ENCODE measurements at regions not wholly inside any gene's neighbourhood (a gene's known extent, or its start where the extent isn't known, plus 50 kb on each side); places are given as distances from the start of the nearest gene placed in this dataset.

DNA sequence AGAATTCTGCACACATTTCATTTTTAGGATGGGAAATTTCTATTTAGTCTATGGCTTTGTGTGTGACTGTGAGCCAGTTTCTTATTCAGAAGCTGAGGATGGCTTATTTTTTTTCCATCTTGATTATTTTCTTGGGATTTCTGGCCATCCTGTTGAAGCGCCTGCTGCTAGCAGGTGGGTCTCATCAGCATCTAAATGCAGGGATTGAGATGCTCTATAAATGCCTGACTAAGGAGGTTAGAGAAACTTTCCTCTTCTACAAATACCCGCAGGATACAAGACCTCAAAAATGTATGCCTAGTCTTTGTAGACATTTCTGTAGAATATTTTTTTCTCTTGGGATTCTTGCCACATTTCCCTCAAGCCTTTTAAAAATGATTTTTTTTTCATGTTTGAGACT, 138.0 kb upstream of the CCN2 start:
- POLR2A ChIA-PET: no interaction called here
- no peak for DNase-seq (ENCODE audit: unreplicated experiment)
- intact Hi-C loops (cut with micrococcal nuclease): no loop called here
- Mint-ChIP-seq H3K4me1 (ENCODE audit: insufficient read depth, unreplicated experiment) (no peaks in the 10 kb centered on the region), H3K9me3 (ENCODE audit: unreplicated experiment) (peaks cover 7% of the 10 kb centered on the region), H3K36me3 (ENCODE audit: insufficient read depth, unreplicated experiment) (no peaks in the 10 kb centered on the region), H3K27me3 (ENCODE audit: insufficient read depth, unreplicated experiment) (no peaks in the 10 kb centered on the region), H3K4me3 (ENCODE audit: unreplicated experiment) (no peak overlapping the region), H3K27ac (ENCODE audit: low read depth, unreplicated experiment) (no peak overlapping the region)
- no TSS peak for BruUV-seq (replicated peaks)
- TF ChIP-seq, protein P1, sequence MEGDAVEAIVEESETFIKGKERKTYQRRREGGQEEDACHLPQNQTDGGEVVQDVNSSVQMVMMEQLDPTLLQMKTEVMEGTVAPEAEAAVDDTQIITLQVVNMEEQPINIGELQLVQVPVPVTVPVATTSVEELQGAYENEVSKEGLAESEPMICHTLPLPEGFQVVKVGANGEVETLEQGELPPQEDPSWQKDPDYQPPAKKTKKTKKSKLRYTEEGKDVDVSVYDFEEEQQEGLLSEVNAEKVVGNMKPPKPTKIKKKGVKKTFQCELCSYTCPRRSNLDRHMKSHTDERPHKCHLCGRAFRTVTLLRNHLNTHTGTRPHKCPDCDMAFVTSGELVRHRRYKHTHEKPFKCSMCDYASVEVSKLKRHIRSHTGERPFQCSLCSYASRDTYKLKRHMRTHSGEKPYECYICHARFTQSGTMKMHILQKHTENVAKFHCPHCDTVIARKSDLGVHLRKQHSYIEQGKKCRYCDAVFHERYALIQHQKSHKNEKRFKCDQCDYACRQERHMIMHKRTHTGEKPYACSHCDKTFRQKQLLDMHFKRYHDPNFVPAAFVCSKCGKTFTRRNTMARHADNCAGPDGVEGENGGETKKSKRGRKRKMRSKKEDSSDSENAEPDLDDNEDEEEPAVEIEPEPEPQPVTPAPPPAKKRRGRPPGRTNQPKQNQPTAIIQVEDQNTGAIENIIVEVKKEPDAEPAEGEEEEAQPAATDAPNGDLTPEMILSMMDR (IDR thresholded peaks at IDR 0.05; ENCODE audit: unreplicated experiment): no peak
- CTCF ChIA-PET: interaction anchor here (0.6 to 0.8 kb wide), 2 partner anchors 39 to 580 kb away, joined by 3 to 5 read pairs; no protein-coding TSS in a partner anchor

DNA sequence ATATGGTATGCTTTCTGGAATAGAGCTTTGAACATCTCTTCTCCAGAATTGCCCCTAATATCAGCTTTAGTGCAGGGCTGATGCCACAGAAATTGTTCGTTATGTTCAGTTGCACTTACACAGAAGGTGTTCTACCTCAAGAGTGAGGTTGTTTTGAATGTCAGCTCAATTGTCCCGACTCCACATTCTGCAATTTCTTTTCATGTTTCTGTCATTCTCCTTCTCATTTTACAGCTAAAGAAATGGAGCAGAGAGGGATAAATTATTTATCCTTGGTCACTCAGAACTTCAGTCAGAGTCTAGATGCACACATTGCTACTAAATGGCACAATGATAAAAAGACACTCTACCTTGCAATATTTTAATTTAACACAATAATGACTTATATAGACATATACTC, 137.0 kb upstream of the CCN2 start:
- intact Hi-C loops (cut with micrococcal nuclease): no loop called here
- Mint-ChIP-seq H3K9me3 (ENCODE audit: unreplicated experiment) (peaks cover 7% of the 10 kb centered on the region), H3K4me3 (ENCODE audit: unreplicated experiment) (no peak overlapping the region), H3K4me1 (ENCODE audit: insufficient read depth, unreplicated experiment) (no peaks in the 10 kb centered on the region), H3K27ac (ENCODE audit: low read depth, unreplicated experiment) (no peak overlapping the region), H3K27me3 (ENCODE audit: insufficient read depth, unreplicated experiment) (no peaks in the 10 kb centered on the region), H3K36me3 (ENCODE audit: insufficient read depth, unreplicated experiment) (no peaks in the 10 kb centered on the region)
- DNase-seq (ENCODE audit: unreplicated experiment): no peak
- no TSS peak for BruUV-seq (replicated peaks)
- POLR2A ChIA-PET: no interaction called here
- CTCF ChIA-PET: interaction anchor here (0.8 kb wide), 1 partner anchor 138 kb away, joined by 3 read pairs; no protein-coding TSS in a partner anchor
- TF ChIP-seq, protein P1 (IDR thresholded peaks at IDR 0.05; ENCODE audit: unreplicated experiment): no peak

DNA sequence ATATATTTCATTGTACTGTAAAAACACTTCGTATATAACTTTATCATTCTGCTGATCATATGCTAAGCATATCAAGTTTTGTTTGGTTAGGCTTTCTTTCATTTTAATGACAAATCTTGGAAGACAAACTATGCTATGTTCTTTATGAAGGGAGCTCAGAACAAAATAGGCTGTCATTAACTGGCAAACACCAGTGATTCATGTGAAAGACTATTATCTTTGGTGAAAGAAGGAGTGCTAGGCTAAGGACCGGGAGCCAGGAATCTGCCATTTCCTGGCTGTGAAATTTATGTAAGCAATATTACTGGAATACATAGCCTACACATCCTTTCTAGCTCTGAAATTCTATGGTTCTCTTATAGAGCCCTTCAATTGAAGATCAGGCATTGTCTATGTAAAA, 136.2 kb upstream of the CCN2 start:
- TF ChIP-seq, protein P1 (IDR thresholded peaks at IDR 0.05; ENCODE audit: unreplicated experiment): no peak
- no TSS peak for BruUV-seq (replicated peaks)
- no peak for DNase-seq (ENCODE audit: unreplicated experiment)
- ChIA-PET CTCF (no interaction called here), POLR2A (no interaction called here)
- no peak overlapping the region for H3K27ac Mint-ChIP-seq (ENCODE audit: low read depth, unreplicated experiment)
- H3K36me3 Mint-ChIP-seq (ENCODE audit: insufficient read depth, unreplicated experiment): no peaks in the 10 kb centered on the region
- no peaks in the 10 kb centered on the region for H3K27me3 Mint-ChIP-seq (ENCODE audit: insufficient read depth, unreplicated experiment)
- peaks cover 7% of the 10 kb centered on the region for H3K9me3 Mint-ChIP-seq (ENCODE audit: unreplicated experiment)
- H3K4me3 Mint-ChIP-seq (ENCODE audit: unreplicated experiment): no peak overlapping the region
- H3K4me1 Mint-ChIP-seq (ENCODE audit: insufficient read depth, unreplicated experiment): no peaks in the 10 kb centered on the region
- intact Hi-C loops (cut with micrococcal nuclease): no loop called here

DNA sequence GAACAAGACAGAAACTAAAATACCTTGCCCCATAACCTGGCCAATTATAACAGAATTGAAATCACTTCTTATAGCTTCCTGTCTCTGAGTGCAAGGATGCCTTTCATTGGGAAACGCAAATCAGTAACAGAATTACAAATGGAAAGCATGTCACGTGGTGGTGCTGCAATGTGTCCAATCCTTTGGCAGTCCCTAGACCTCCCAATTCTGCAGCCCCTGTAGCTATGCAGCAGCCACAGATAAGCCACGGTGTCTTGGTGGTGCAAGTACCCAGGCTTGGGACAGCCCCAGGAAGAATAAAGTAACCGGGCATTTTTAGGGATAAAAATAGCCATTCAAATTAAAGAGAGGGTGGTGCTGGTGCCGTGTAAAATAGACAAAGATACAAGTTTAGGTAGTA, 134.6 kb upstream of the CCN2 start:
- CTCF ChIA-PET: no interaction called here

More for the DNA sequence above, 134.6 kb upstream of the CCN2 start:
- H3K36me3 Mint-ChIP-seq (ENCODE audit: insufficient read depth, unreplicated experiment): no peaks in the 10 kb centered on the region
- H3K4me1 Mint-ChIP-seq (ENCODE audit: insufficient read depth, unreplicated experiment): no peaks in the 10 kb centered on the region
- intact Hi-C loops (cut with micrococcal nuclease): no loop called here
- TF ChIP-seq, protein P1 (IDR thresholded peaks at IDR 0.05; ENCODE audit: unreplicated experiment): no peak
- no peak for DNase-seq (ENCODE audit: unreplicated experiment)
- peak overlapping the region; percentile 9 for H3K27ac Mint-ChIP-seq (ENCODE audit: low read depth, unreplicated experiment)
- no peaks in the 10 kb centered on the region for H3K27me3 Mint-ChIP-seq (ENCODE audit: insufficient read depth, unreplicated experiment)
- H3K9me3 Mint-ChIP-seq (ENCODE audit: unreplicated experiment): peaks cover 4% of the 10 kb centered on the region
- POLR2A ChIA-PET: no interaction called here
- no TSS peak for BruUV-seq (replicated peaks)
- H3K4me3 Mint-ChIP-seq (ENCODE audit: unreplicated experiment): no peak overlapping the region
